Loucy (cell line): ENCODE measurements at regions not wholly inside any gene's neighbourhood (a gene's known extent, or its start where the extent isn't known, plus 50 kb on each side); places are given as distances from the start of the nearest gene placed in this dataset.

Experiments used
- H2AFZ ChIP-seq: fragments of 200-600 bp; sonication (generic); 2 replicates; pipeline ENCODE4 v1.6.0; 2016; ENCODE audit warnings: antibody characterized with exemption, mild to moderate bottlenecking, low read length, moderate library complexity
- H3F3A ChIP-seq: fragments of 200-600 bp; 2 replicates; pipeline ENCODE4 v1.6.0; 2016; ENCODE audit warnings: antibody characterized with exemption, low read depth, mild to moderate bottlenecking
- H3K27me3 ChIP-seq: fragments of 200-600 bp; sonication (generic); 2 replicates; pipeline ENCODE4 v1.6.1; 2014; ENCODE audit warnings: low read length, mild to moderate bottlenecking; ENCODE audit not compliant: insufficient read depth, poor library complexity, severe bottlenecking
- H3K36me3 ChIP-seq: fragments of 200-600 bp; sonication (generic); 2 replicates; pipeline ENCODE4 v1.6.1; 2016; ENCODE audit warnings: low read length; ENCODE audit not compliant: insufficient read depth
- H3K4me1 ChIP-seq: fragments of 200-600 bp; sonication (generic); 2 replicates; pipeline ENCODE4 v1.5.1; 2014; ENCODE audit warnings: low read length, mild to moderate bottlenecking; ENCODE audit not compliant: insufficient read depth, poor library complexity, severe bottlenecking
- H3K4me2 ChIP-seq: fragments of 200-600 bp; sonication (generic); 2 replicates; pipeline ENCODE4 v1.6.0; 2014; ENCODE audit warnings: antibody characterized with exemption, low read length, low read depth, mild to moderate bottlenecking; ENCODE audit not compliant: poor library complexity, severe bottlenecking
- H3K4me3 ChIP-seq: fragments of 200-600 bp; sonication (generic); 2 replicates; pipeline ENCODE4 v1.5.1; 2014; ENCODE audit warnings: low read length, mild to moderate bottlenecking, mixed read lengths; ENCODE audit not compliant: poor library complexity, severe bottlenecking
- H3K79me2 ChIP-seq: fragments of 200-600 bp; sonication (generic); 2 replicates; pipeline ENCODE4 v1.6.1; 2014; ENCODE audit warnings: low read length; ENCODE audit not compliant: insufficient read depth
- H3K9ac ChIP-seq: fragments of 200-600 bp; sonication (generic); 2 replicates; pipeline ENCODE4 v1.6.0; 2014; ENCODE audit warnings: mild to moderate bottlenecking, low read depth, low read length, moderate library complexity; ENCODE audit not compliant: poor library complexity, severe bottlenecking
- H3K9me2 ChIP-seq: fragments of 200-600 bp; sonication (generic); replicated peaks from 2 replicates; pipeline ENCODE4 v1.6.1; 2016; ENCODE audit warnings: low read depth, low read length, mixed read lengths
- H3K9me3 ChIP-seq: fragments of 200-600 bp; sonication (generic); 2 replicates; pipeline ENCODE4 v1.6.1; 2014; ENCODE audit warnings: mild to moderate bottlenecking, antibody characterized with exemption, low read length, low read depth; ENCODE audit not compliant: insufficient read depth
- H4K20me1 ChIP-seq: fragments of 200-600 bp; sonication (generic); 2 replicates; pipeline ENCODE4 v1.6.0; 2014; ENCODE audit warnings: antibody characterized with exemption, low read length, mild to moderate bottlenecking; ENCODE audit not compliant: insufficient read depth, poor library complexity, severe bottlenecking
- CTCF ChIP-seq: fragments of 200-600 bp; sonication (generic); conservative IDR thresholded peaks from 2 replicates; pipeline ENCODE4 v1.5.1; 2014; ENCODE audit warnings: mild to moderate bottlenecking, antibody characterized with exemption, low read length
- EZH2phosphoT487 ChIP-seq: fragments of 200-600 bp; IDR thresholded peaks from 2 replicates; pipeline ENCODE4 v1.6.1; 2018; ENCODE audit warnings: antibody characterized with exemption, mild to moderate bottlenecking, moderate library complexity, borderline replicate concordance

GRCh38 chr15:31893780-31894179, 136.5 kb upstream of the CHRNA7 start:
- Histone ChIP-seq H3K4me1 (no peaks in the 10 kb centered on the region), H3K27me3 (no peaks in the 10 kb centered on the region), H4K20me1 (no peaks in the 10 kb centered on the region), H3K36me3 (no peaks in the 10 kb centered on the region), H3K9ac (no peak overlapping the region), H2AFZ (no peak overlapping the region), H3K4me3 (no peak overlapping the region), H3K79me2 (no peaks in the 10 kb centered on the region), H3K9me3 (peaks cover 6% of the 10 kb centered on the region; the same call in 1 of the 2 replicates), H3F3A (no peaks in the 10 kb centered on the region), H3K9me2 (no peaks in the 10 kb centered on the region), H3K4me2 (no peak overlapping the region)
- TF ChIP-seq CTCF (no peak), EZH2phosphoT487 (no peak)

GRCh38 chr15:31897746-31898145, 132.6 kb upstream of the CHRNA7 start:
- Histone ChIP-seq H3K27me3 (no peaks in the 10 kb centered on the region), H3K9me2 (no peaks in the 10 kb centered on the region), H3K4me3 (no peak overlapping the region), H3K79me2 (no peaks in the 10 kb centered on the region), H3F3A (no peaks in the 10 kb centered on the region), H3K4me1 (no peaks in the 10 kb centered on the region), H2AFZ (no peak overlapping the region), H3K4me2 (no peak overlapping the region), H4K20me1 (no peaks in the 10 kb centered on the region), H3K36me3 (no peaks in the 10 kb centered on the region), H3K9ac (no peak overlapping the region), H3K9me3 (peaks cover 9% of the 10 kb centered on the region; the same call in 1 of the 2 replicates)
- TF ChIP-seq EZH2phosphoT487 (no peak), CTCF (no peak)

GRCh38 chr15:31901501-31901900, 128.8 kb upstream of the CHRNA7 start:
- no peaks in the 10 kb centered on the region for H3F3A ChIP-seq
- H2AFZ ChIP-seq, result no peak overlapping the region
- H3K4me2 ChIP-seq, result no peak overlapping the region
- no peaks in the 10 kb centered on the region for H3K9me2 ChIP-seq
- H3K4me3 ChIP-seq, result no peak overlapping the region
- H3K9me3 ChIP-seq, result peaks cover 9% of the 10 kb centered on the region; the same call in 1 of the 2 replicates
- H3K36me3 ChIP-seq, result no peaks in the 10 kb centered on the region
- H4K20me1 ChIP-seq, result no peaks in the 10 kb centered on the region
- no peaks in the 10 kb centered on the region for H3K4me1 ChIP-seq
- H3K9ac ChIP-seq, result no peak overlapping the region
- H3K79me2 ChIP-seq, result no peaks in the 10 kb centered on the region
- TF ChIP-seq CTCF (no peak), EZH2phosphoT487 (no peak)
- no peaks in the 10 kb centered on the region for H3K27me3 ChIP-seq
